ENCODE measurements at regions not wholly inside any gene's neighbourhood (a gene's known extent, or its start where the extent isn't known, plus 50 kb on each side); places are given as distances from the start of the nearest gene placed in this dataset.

- intact Hi-C loops (cut with micrococcal nuclease) (loop anchor here (1.0 kb wide), 1 partner anchor 364 kb away; no protein-coding TSS in a partner anchor), dilution Hi-C loops (cut with MboI; ENCODE audit: extremely low pct_ligation_motif_present, low sequenced_read_pairs) (no loop called here)
- Histone ChIP-seq H3K27me3 (ENCODE audit: control insufficient read depth in 2 of 2, insufficient read depth in 2 of 2, low read length in 2 of 2) (no peaks in the 10 kb centered on the region), H2AFZ (ENCODE audit: low read depth, low read length) (no peak overlapping the region), H3K9me3 (replicated peaks; ENCODE audit: control insufficient read depth, insufficient read depth, low read length) (no peaks in the 10 kb centered on the region), H3K9me1 (replicated peaks; ENCODE audit: control insufficient read depth, extremely low read depth, insufficient read depth, low read length) (no peaks in the 10 kb centered on the region), H3K4me3 (replicated peaks in 1 of 3; ENCODE audit: insufficient read depth in 1 of 3, low read depth in 1 of 3, low read length in 3 of 3) (no peak overlapping the region), H3K9ac (replicated peaks; ENCODE audit: extremely low read depth, insufficient read depth, low read length) (no peak overlapping the region), H3K36me3 (ENCODE audit: control insufficient read depth in 2 of 2, extremely low read depth in 1 of 2, insufficient read depth in 2 of 2, low read length in 2 of 2) (no peaks in the 10 kb centered on the region), H4K20me1 (replicated peaks; ENCODE audit: control insufficient read depth, extremely low read depth, insufficient read depth, low read length) (no peaks in the 10 kb centered on the region), H3K79me2 (ENCODE audit: control insufficient read depth, insufficient read depth, low read length) (no peaks in the 10 kb centered on the region), H3K4me1 (ENCODE audit: control insufficient read depth, extremely low read depth, insufficient read depth, low read length) (no peaks in the 10 kb centered on the region), H3K27ac (ENCODE audit: insufficient read depth, low read depth, low read length) (no peak overlapping the region), H3K4me2 (ENCODE audit: insufficient read depth, low read length) (no peak overlapping the region)
- DNase-seq (ENCODE audit: low read depth, low spot score) (no peak), FAIRE-seq (no peak)
- no TSS peak for BruUV-seq (replicated peaks)
- ChIA-PET CTCF (no interaction called here), POLR2A (no interaction called here)
- TF ChIP-seq POLR2AphosphoS5 (IDR thresholded peaks at IDR 0.05; ENCODE audit: insufficient read depth, low read depth, low read length) (no peak), MYC (IDR thresholded peaks at IDR 0.05; ENCODE audit: low read depth, low read length) (no peak), GATA2 (IDR thresholded peaks at IDR 0.05; ENCODE audit: insufficient read depth, insufficient read length, low read depth, low read length) (no peak)
These were observed 141.1 kb upstream of the SGK1 start for GRCh38 chr6:134458857-134459657.

- no peak overlapping the region for H3K4me2 ChIP-seq (ENCODE audit: insufficient read depth, low read length)
- ChIA-PET CTCF (no interaction called here), POLR2A (no interaction called here)
- H3K4me1 ChIP-seq (ENCODE audit: control insufficient read depth, extremely low read depth, insufficient read depth, low read length) = no peaks in the 10 kb centered on the region
- H3K4me3 ChIP-seq (replicated peaks in 1 of 3; ENCODE audit: insufficient read depth in 1 of 3, low read depth in 1 of 3, low read length in 3 of 3) = no peak overlapping the region
- no peaks in the 10 kb centered on the region for H3K79me2 ChIP-seq (ENCODE audit: control insufficient read depth, insufficient read depth, low read length)
- no peak overlapping the region for H3K27ac ChIP-seq (ENCODE audit: insufficient read depth, low read depth, low read length)
- H2AFZ ChIP-seq (ENCODE audit: low read depth, low read length) = no peak overlapping the region
- no TSS peak for BruUV-seq (replicated peaks)
- H4K20me1 ChIP-seq (replicated peaks; ENCODE audit: control insufficient read depth, extremely low read depth, insufficient read depth, low read length) = no peaks in the 10 kb centered on the region
- no peaks in the 10 kb centered on the region for H3K36me3 ChIP-seq (ENCODE audit: control insufficient read depth in 2 of 2, extremely low read depth in 1 of 2, insufficient read depth in 2 of 2, low read length in 2 of 2)
- TF ChIP-seq POLR2AphosphoS5 (IDR thresholded peaks at IDR 0.05; ENCODE audit: insufficient read depth, low read depth, low read length) (no peak), GATA2 (IDR thresholded peaks at IDR 0.05; ENCODE audit: insufficient read depth, insufficient read length, low read depth, low read length) (no peak), MYC (IDR thresholded peaks at IDR 0.05; ENCODE audit: low read depth, low read length) (no peak), EZH2 (IDR thresholded peaks at IDR 0.05; ENCODE audit: borderline replicate concordance, low read depth, low read length, severe bottlenecking) (no peak), JUN (IDR thresholded peaks at IDR 0.05; ENCODE audit: borderline replicate concordance, insufficient read depth, insufficient read length, low read depth) (no peak), FOS (IDR thresholded peaks at IDR 0.05; ENCODE audit: borderline replicate concordance, insufficient read depth, low read length) (no peak), POLR2A (IDR thresholded peaks at IDR 0.05; ENCODE audit: low read depth, low read length) (no peak)
- TF ChIP-seq, protein P1, sequence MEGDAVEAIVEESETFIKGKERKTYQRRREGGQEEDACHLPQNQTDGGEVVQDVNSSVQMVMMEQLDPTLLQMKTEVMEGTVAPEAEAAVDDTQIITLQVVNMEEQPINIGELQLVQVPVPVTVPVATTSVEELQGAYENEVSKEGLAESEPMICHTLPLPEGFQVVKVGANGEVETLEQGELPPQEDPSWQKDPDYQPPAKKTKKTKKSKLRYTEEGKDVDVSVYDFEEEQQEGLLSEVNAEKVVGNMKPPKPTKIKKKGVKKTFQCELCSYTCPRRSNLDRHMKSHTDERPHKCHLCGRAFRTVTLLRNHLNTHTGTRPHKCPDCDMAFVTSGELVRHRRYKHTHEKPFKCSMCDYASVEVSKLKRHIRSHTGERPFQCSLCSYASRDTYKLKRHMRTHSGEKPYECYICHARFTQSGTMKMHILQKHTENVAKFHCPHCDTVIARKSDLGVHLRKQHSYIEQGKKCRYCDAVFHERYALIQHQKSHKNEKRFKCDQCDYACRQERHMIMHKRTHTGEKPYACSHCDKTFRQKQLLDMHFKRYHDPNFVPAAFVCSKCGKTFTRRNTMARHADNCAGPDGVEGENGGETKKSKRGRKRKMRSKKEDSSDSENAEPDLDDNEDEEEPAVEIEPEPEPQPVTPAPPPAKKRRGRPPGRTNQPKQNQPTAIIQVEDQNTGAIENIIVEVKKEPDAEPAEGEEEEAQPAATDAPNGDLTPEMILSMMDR (IDR thresholded peaks at IDR 0.05; ENCODE audit: extremely low read depth in 1 of 2, insufficient read depth in 1 of 2, low read depth in 1 of 2, low read length in 2 of 2) = no peak
- TF ChIP-seq, protein P2, sequence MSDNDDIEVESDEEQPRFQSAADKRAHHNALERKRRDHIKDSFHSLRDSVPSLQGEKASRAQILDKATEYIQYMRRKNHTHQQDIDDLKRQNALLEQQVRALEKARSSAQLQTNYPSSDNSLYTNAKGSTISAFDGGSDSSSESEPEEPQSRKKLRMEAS (IDR thresholded peaks at IDR 0.05; ENCODE audit: insufficient read depth, insufficient read length) = no peak
- dilution Hi-C loops (cut with MboI; ENCODE audit: extremely low pct_ligation_motif_present, low sequenced_read_pairs) (no loop called here), intact Hi-C loops (cut with micrococcal nuclease) (loop anchor here (1.0 kb wide), 1 partner anchor 365 kb away; no protein-coding TSS in a partner anchor)
- DNase-seq (ENCODE audit: low read depth, low spot score) (no peak), FAIRE-seq (no peak)
- no peaks in the 10 kb centered on the region for H3K9me1 ChIP-seq (replicated peaks; ENCODE audit: control insufficient read depth, extremely low read depth, insufficient read depth, low read length)
- H3K27me3 ChIP-seq (ENCODE audit: control insufficient read depth in 2 of 2, insufficient read depth in 2 of 2, low read length in 2 of 2) = no peaks in the 10 kb centered on the region
- no peak overlapping the region for H3K9ac ChIP-seq (replicated peaks; ENCODE audit: extremely low read depth, insufficient read depth, low read length)
- H3K9me3 ChIP-seq (replicated peaks; ENCODE audit: control insufficient read depth, insufficient read depth, low read length) = no peaks in the 10 kb centered on the region
These were observed 140.0 kb upstream of the SGK1 start for GRCh38 chr6:134457941-134458340.

Measured in endothelial cell of umbilical vein (primary cell).